SU-DHL-6 (cell line): ENCODE measurements at regions not wholly inside any gene's neighbourhood (a gene's known extent, or its start where the extent isn't known, plus 50 kb on each side); places are given as distances from the start of the nearest gene placed in this dataset.
"Not testable (repeated sequence)": the region's sequence is repeated elsewhere in the genome, so short reads cannot be mapped to it uniquely, and the experiment has no call there.

Source experiments
- H2AFZ ChIP-seq: fragments of 200-600 bp; sonication (generic); 2 replicates; pipeline ENCODE4 v1.6.1; 2014; ENCODE audit warnings: low read depth, mild to moderate bottlenecking, moderate library complexity, mixed read lengths, antibody characterized with exemption, low read length; ENCODE audit not compliant: severe bottlenecking
- H3F3A ChIP-seq: fragments of 200-600 bp; shearing (Covaris generic); 2 replicates; pipeline ENCODE4 v1.6.0; 2016; ENCODE audit warnings: antibody characterized with exemption, mild to moderate bottlenecking; ENCODE audit not compliant: insufficient read depth
- H3K27ac ChIP-seq: fragments of 200-600 bp; sonication (generic); 2 replicates; pipeline ENCODE4 v1.5.1; 2016; ENCODE audit warnings: low read depth, mild to moderate bottlenecking, low read length, moderate library complexity, mixed read lengths
- H3K27me3 ChIP-seq: fragments of 200-600 bp; sonication (generic), shearing (Covaris generic); 2 replicates; pipeline ENCODE4 v1.6.0; 2014; ENCODE audit warnings: mild to moderate bottlenecking, low read length
- H3K36me3 ChIP-seq: fragments of 200-600 bp; sonication (generic); 2 replicates; pipeline ENCODE4 v1.6.1; 2014; ENCODE audit warnings: mild to moderate bottlenecking, low read length, mixed read lengths
- H3K4me2 ChIP-seq: fragments of 300-600, 200-600 bp; shearing (Covaris generic), sonication (generic); 2 replicates; pipeline ENCODE4 v1.6.0; 2014; ENCODE audit warnings: low read length, low read depth, mild to moderate bottlenecking; ENCODE audit not compliant: poor library complexity, severe bottlenecking
- H3K4me3 ChIP-seq: fragments of 200-600 bp; sonication (generic); 2 replicates; pipeline ENCODE4 v1.5.1; 2014; ENCODE audit warnings: antibody characterized with exemption, low read length, mild to moderate bottlenecking, mixed read lengths; ENCODE audit not compliant: insufficient read depth, poor library complexity, severe bottlenecking
- H3K79me2 ChIP-seq: fragments of 200-600 bp; sonication (generic); 2 replicates; pipeline ENCODE4 v1.6.1; 2014; ENCODE audit warnings: mild to moderate bottlenecking, low read length, moderate library complexity; ENCODE audit not compliant: insufficient read depth
- H3K9ac ChIP-seq: fragments of 200-600 bp; sonication (generic); 2 replicates; pipeline ENCODE4 v1.7.0; 2014; ENCODE audit warnings: mild to moderate bottlenecking, low read length
- H3K9me2 ChIP-seq: fragments of 200-600 bp; sonication (generic); replicated peaks from 2 replicates; pipeline ENCODE4 v1.6.1; 2014; ENCODE audit warnings: low read length; ENCODE audit not compliant: insufficient read depth
- H3K9me3 ChIP-seq: fragments of 200-600 bp; sonication (generic); 2 replicates; pipeline ENCODE4 v1.6.1; 2014; ENCODE audit warnings: low read length, mixed read lengths; ENCODE audit not compliant: insufficient read depth
- H4K20me1 ChIP-seq: fragments of 200-600 bp; sonication (generic); 2 replicates; pipeline ENCODE4 v1.6.1; 2014; ENCODE audit warnings: low read depth, mild to moderate bottlenecking, antibody characterized with exemption, low read length, moderate library complexity, mixed read lengths

GRCh38 chr16:18173945-18174497, 162.5 kb downstream of the NPIPA8 start:
- H2AFZ ChIP-seq, H3K9me2 ChIP-seq, H3K4me2 ChIP-seq, H3K9me3 ChIP-seq, H3F3A ChIP-seq, H3K27me3 ChIP-seq, H3K4me3 ChIP-seq, H3K79me2 ChIP-seq, H3K9ac ChIP-seq, H3K27ac ChIP-seq, H4K20me1 ChIP-seq, H3K36me3 ChIP-seq: not testable (repeated sequence)

GRCh38 chr16:18162293-18162692, 174.2 kb downstream of the NPIPA8 start:
- not testable (repeated sequence) for H3K36me3 ChIP-seq, H3K27ac ChIP-seq, H3K4me3 ChIP-seq, H3K27me3 ChIP-seq, H3K79me2 ChIP-seq, H3K9me3 ChIP-seq, H2AFZ ChIP-seq, H3K9me2 ChIP-seq, H3K9ac ChIP-seq, H3F3A ChIP-seq, H3K4me2 ChIP-seq, H4K20me1 ChIP-seq

DNA sequence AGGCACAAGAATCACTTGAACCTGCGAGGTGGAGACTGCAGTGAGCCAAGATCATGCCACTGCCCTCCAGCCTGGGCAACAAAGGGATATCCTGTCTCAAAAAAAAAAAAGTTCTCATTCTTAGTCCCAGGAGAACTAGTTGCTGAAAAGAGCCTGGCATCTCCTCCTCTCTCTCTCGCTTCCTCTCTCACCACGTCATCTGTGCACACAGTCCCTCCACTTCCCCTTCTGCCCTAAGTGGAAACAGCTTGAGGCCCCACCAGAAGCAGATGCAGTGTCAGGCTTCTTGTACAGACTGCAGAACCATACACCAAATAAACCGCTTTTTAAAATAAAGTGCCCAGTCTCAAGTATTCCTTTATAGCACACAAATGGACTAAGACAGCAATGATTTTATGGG, 175.3 kb downstream of the NPIPA8 start:
- not testable (repeated sequence) for H3K36me3 ChIP-seq, H3K27ac ChIP-seq, H3K4me3 ChIP-seq, H3K9ac ChIP-seq, H2AFZ ChIP-seq, H3K79me2 ChIP-seq, H4K20me1 ChIP-seq, H3K4me2 ChIP-seq, H3F3A ChIP-seq, H3K9me3 ChIP-seq, H3K27me3 ChIP-seq, H3K9me2 ChIP-seq

GRCh38 chr16:18159185-18159584, 177.4 kb downstream of the NPIPA8 start:
- not testable (repeated sequence) for H3K36me3 ChIP-seq, H3K27ac ChIP-seq, H3K9ac ChIP-seq, H3K9me2 ChIP-seq, H3F3A ChIP-seq, H3K79me2 ChIP-seq, H3K27me3 ChIP-seq, H3K4me3 ChIP-seq, H2AFZ ChIP-seq, H3K4me2 ChIP-seq, H3K9me3 ChIP-seq, H4K20me1 ChIP-seq

GRCh38 chr16:18157854-18158253, 178.7 kb downstream of the NPIPA8 start:
- not testable (repeated sequence) for H3K36me3 ChIP-seq, H3K27ac ChIP-seq, H4K20me1 ChIP-seq, H3K9me2 ChIP-seq, H3K27me3 ChIP-seq, H3K79me2 ChIP-seq, H3F3A ChIP-seq, H3K9ac ChIP-seq, H2AFZ ChIP-seq, H3K4me3 ChIP-seq, H3K9me3 ChIP-seq, H3K4me2 ChIP-seq

DNA sequence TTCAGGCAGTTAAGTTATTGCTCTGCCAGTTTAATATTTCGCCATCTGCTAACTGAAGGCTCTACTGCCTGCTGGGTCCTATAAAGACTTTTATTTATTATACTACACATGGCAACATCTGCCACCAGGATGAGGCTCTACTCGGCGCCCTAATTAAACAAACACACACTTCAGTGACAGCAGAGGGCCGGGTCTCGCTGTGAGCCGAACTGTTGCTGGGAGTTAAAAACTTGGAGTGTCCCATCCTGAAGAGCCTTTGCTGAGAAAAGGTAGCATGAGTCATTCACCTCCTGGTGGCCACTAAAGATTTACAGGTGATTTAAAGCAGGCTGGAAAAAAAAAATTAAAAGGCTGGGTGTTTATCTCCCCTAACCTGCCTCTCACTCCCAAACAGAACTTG, 183.7 kb downstream of the NPIPA8 start:
- not testable (repeated sequence) for H4K20me1 ChIP-seq, H3K79me2 ChIP-seq, H3K36me3 ChIP-seq, H3K27me3 ChIP-seq, H3K9me3 ChIP-seq, H3K27ac ChIP-seq, H3K9me2 ChIP-seq, H2AFZ ChIP-seq, H3K4me3 ChIP-seq, H3F3A ChIP-seq, H3K4me2 ChIP-seq, H3K9ac ChIP-seq

DNA sequence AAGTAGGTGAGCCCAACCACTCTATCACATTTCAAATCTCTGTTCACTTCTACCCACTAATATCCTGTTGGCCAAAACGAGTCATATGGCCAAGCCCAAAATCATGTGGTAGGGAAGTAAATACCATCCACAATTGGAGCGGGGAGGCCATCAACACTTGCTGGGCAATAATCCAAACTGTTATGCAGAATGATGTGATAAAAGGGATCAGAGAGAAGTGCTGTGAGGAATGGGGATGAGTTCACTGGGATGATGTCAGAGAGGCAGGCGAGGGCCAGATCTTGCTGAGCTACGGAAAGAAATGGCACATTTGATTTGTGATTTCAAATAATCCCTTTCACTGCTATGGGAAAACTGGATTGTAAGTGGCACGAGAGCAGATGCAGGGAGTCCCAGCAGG, 188.4 kb downstream of the NPIPA8 start:
- not testable (repeated sequence) for H4K20me1 ChIP-seq, H3K27ac ChIP-seq, H3K9me3 ChIP-seq, H3K4me3 ChIP-seq, H3K4me2 ChIP-seq, H3K27me3 ChIP-seq, H3K9me2 ChIP-seq, H3K36me3 ChIP-seq, H3K9ac ChIP-seq, H2AFZ ChIP-seq, H3K79me2 ChIP-seq, H3F3A ChIP-seq

GRCh38 chr16:18146601-18147142, 189.9 kb downstream of the NPIPA8 start:
- H3K27ac ChIP-seq, H3F3A ChIP-seq, H3K79me2 ChIP-seq, H2AFZ ChIP-seq, H3K4me2 ChIP-seq, H3K27me3 ChIP-seq, H3K4me3 ChIP-seq, H3K9me2 ChIP-seq, H3K9ac ChIP-seq, H4K20me1 ChIP-seq, H3K36me3 ChIP-seq, H3K9me3 ChIP-seq: not testable (repeated sequence)
